ENCODE measurements at regions not wholly inside any gene's neighbourhood (a gene's known extent, or its start where the extent isn't known, plus 50 kb on each side); places are given as distances from the start of the nearest gene placed in this dataset.

DNA sequence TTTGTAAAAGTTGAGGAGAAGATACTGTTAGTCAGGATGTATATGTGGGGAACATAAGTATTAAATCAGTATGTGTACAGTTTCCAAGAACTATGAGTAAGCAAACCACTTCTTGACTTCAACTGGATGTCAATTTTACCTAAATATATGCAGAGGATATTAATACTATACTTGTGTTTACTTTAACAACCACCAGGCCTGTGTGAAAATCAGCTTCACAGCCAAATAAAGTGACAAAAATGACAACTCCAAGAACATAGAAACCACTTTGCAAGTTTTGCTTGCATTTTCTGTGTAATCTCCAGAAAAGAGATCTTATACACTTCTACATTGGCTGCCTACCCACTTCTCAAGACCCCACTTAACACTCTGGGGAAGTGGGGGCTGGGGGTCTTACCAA is 293.3 kb upstream of the RORA start:
- DNase-seq: no peak

GRCh38 chr15:61521953-61522352 is 292.9 kb upstream of the RORA start:
- DNase-seq: no peak

- DNase-seq: no peak
These were observed 290.2 kb upstream of the RORA start for GRCh38 chr15:61519296-61519695.

DNA sequence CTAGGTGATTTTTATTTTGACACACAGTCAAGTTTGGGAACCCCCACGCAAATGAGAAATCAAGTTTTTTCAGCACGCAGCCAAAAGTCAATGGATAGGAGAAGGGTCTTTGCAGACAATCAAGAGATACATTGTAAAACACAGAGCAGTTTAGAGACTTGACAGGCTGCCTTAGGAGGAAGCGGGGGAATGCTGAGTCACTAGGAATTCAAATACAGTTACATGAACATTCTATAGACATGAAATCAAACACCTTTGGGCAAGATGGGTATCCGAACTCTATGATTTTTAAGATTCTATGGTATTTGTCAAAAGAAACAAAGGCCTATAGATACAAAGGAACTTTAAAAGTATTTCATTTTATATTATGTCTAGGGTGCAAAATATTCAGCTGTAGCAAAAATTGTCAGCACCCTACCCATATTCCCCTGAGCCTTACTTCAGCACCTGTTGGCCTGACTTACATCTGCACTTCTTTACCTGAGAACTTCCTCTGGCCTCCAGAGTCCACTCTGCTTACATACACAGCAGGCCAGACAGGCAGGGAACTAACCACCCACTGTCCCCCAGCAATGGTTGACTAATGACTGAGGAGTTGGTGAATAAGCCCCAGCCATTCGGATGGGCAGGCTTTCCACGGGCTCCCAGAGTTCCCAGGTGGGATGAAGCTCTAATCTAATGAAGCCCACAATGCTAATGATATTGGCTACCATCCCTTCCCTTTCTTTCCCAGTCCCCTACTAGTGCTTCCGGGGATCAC is 289.3 kb upstream of the RORA start:
- no peak for DNase-seq

DNA sequence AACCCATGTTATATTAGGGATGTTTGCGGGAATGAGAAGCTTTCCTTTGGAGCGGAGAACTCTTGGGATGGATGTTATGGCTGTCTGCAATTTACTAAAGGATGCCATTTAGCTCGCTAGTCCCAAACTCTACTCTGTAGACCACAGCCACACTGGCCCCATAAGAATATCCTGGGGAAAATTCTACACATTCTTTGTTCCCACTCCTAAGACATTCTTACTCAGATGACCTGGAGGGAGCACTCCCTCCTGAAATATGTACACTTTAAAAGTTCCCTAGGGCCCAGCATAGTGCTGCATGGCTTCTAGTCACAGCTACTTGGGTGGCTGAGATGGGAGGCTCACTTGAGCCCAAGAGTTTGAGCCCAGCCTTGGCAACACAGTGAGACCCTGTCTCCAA is 288.7 kb upstream of the RORA start:
- DNase-seq: no peak

DNA sequence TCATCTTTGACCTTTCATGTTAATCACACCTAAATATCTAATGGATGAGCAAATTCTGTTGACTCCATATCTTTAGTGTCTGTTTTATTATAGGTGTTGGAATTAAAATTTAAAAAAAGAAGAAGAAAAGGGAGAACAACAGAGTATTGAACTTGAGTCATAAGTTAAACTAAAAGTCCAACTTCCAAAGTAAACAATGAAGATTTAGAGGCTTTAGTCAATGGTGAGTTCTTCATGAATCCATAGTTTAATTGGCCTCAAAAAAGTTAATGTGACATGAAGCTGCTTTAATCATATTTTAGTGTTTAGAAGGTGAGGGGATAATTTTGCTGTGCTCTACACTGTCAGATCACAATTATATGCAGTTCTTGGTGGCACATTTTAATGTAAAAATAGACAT is 288.2 kb upstream of the RORA start:
- no peak for DNase-seq

DNA sequence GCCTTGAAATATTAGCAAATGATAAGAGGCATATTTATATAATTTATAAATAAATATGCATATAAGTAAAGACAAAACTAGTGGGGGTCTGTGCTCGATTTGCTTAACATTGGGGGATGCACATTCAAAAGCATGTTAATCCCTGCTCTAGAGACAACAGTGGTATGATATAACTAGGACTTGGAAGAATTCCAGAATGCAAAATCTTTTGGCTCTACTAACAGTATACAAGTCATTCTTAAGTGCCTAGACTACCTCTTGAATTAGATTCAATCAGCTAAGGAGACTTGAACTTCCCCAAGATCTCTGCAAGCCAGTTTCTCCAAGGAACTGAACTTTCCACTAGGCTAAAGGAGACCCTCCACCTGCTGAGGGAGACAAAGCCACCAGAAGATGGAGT is 282.7 kb upstream of the RORA start:
- no peak for DNase-seq

DNA sequence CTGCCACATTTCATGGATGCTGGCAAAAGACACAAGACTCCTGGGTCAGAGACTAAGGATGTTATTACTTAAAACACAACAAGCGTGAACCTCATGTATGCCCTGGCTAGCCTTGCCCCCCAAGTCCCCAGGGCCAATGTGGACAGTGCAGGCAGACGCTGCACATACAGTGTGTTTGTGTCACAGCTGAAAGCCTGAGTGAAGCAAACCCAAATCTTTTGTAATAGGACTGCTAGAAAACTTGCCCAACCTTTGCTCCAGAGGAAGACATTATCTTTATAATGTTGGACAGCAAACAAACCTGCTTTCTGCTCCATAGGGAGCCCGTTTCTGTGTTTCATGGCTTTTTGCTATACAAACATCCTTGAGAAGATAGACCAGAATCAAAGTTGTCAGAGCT is 282.0 kb upstream of the RORA start:
- no peak for DNase-seq

DNA sequence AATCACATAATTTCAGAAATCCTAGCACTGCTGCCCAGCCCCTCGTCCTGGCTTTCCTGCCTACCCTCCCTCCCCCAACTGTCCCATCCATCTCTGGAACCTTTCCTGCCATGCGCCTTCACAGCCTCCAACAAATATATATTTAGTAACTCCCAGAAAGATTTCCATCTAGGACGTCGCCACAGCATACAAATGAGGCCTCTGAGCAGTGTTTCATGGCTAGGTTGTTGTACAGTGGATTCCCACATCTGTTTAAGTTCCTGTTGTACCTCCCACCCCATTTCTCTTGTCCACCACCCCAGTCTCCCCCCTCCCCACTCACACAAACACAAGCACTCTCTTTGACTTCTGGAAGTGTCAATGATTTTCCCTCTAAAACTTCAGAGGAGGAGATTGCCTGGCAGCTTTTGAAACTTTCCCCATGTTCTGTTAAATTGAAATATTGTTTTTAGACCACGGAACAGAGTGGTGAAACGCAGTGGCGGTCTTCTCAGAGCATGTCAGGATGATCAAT is 280.3 kb upstream of the RORA start:
- no peak for DNase-seq

GRCh38 chr15:61503383-61503969 is 274.4 kb upstream of the RORA start:
- DNase-seq: no peak

GRCh38 chr15:61501815-61502389 is 272.8 kb upstream of the RORA start:
- DNase-seq: no peak

GRCh38 chr15:61500951-61501620 is 272.0 kb upstream of the RORA start:
- DNase-seq: no peak

GRCh38 chr15:61500523-61500922 is 271.4 kb upstream of the RORA start:
- DNase-seq: no peak

DNA sequence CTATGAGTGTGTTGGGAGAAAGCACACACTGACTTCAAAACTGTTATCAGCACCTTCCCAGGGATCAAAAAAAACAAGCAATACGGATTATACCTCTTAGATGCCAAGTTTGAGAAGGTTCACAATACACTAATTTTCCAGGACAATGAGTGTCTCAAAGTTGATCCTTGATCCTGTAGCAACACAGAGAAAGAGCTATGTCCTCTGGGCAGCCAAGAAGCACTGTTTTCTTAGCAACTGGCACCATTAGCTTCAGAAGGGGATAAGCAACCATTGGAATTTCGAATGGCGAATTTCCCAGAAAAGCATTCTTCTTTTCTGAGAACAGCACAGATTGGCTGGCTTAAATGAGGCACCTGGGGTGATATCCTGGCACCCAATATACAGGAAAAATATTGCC is 270.3 kb upstream of the RORA start:
- no peak for DNase-seq

- no peak for DNase-seq
These were observed 260.5 kb upstream of the RORA start for GRCh38 chr15:61489571-61489970.

GRCh38 chr15:61483599-61483998 is 254.5 kb upstream of the RORA start:
- no peak for DNase-seq

DNA sequence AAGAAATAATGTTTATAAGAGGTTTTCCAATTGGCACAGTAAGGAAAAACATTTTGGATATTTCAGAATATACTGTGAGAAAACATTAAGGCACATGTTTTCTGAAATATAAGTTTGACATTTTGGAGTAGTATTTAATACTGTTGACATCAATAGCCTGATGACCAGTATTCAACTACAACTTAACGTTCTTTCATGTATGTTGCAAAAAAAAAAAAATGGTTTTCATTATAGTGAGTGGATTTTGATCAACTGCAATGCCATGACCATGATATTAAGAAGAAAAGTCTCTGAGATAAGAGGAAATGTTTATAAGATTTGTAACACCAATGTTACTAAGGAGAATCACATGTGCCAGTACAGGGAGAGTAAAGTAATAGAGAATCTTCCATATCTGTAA is 252.8 kb upstream of the RORA start:
- DNase-seq: no peak

- no peak for DNase-seq
These were observed 251.8 kb upstream of the RORA start for GRCh38 chr15:61480863-61481262.

- no peak for DNase-seq
These were observed 251.2 kb upstream of the RORA start for GRCh38 chr15:61480295-61480694.

- no peak for DNase-seq
These were observed 250.5 kb upstream of the RORA start for GRCh38 chr15:61479613-61480012.

GRCh38 chr15:61476741-61477140 is 247.6 kb upstream of the RORA start:
- DNase-seq: no peak

DNA sequence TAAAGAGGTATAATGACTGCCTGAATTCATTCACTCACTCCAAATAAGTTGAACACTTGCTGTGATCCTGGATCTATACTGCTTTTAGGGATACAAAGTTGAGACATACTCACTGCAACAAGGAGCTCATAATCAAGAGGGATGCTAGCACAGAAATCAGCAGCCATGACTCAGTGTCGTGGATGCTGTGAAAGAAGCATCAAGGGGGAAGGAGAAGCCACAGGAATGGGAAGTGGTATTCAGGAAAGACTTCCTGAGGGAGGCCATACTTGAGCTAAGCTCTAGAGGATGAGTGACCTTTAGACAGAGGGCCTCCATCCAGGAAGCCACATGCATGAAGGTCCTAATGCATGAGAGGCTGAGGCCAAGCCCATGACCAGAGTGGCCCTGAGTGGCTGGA is 245.7 kb upstream of the RORA start:
- DNase-seq: no peak

GRCh38 chr15:61467823-61468222 is 238.7 kb upstream of the RORA start:
- DNase-seq: no peak

All from kidney glomerular epithelial cell (primary cell).